Smooth muscle cell of the brain vasculature (primary cell): ENCODE measurements at regions not wholly inside any gene's neighbourhood (a gene's known extent, or its start where the extent isn't known, plus 50 kb on each side); places are given as distances from the start of the nearest gene placed in this dataset.
"Not testable (repeated sequence)": the region's sequence is repeated elsewhere in the genome, so short reads cannot be mapped to it uniquely, and the experiment has no call there.

Source experiments
- DNase-seq: peaks from one replicate; pipeline ENCODE4 v3.0.0-alpha.2; 2012; ENCODE audit warnings: low read depth, low spot score

- DNase-seq = no peak
Measured at GRCh38 chr10:43855667-43856210, 207.1 kb upstream of the ZNF32 start.

DNA sequence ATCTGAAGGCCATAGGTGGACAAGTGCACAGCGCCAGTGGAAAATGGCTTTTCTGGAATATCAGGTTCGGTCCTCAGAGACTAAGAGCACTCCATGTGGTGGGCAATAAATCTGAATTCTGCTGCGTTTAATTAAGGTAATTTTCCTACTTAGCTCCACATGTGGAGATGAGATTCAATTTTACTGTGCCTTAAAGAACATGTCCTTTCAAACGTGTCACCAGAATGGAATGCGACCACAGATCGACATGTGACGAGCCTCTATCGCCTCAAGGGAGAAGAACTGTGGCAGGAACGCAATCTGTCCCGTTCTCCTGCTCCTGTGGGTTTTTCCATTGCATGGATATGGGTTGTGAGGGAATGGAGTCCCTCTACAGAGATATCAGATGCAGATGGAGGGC lies 205.3 kb upstream of the ZNF32 start:
- no peak for DNase-seq

DNA sequence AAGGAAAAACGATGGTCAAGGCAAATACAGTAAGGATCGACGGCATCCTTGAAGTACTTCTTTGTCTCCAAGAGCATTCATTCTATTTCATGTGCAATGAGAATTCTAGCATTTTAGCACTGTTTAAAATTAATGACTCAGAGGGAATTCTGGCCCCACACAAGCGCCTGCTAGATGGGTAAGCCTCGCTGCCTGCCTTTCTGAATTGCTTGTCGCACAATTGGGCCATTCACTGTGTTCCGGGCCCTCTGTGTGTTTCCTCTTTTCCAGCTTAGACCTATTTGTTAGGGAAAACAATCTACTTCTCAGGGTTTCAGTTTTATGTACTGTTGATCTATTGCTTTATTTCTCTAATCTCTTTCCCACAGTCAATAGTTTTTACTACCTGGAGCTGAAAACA lies 204.7 kb upstream of the ZNF32 start:
- no peak for DNase-seq

GRCh38 chr10:43852644-43853214 lies 204.0 kb upstream of the ZNF32 start:
- DNase-seq = no peak

DNA sequence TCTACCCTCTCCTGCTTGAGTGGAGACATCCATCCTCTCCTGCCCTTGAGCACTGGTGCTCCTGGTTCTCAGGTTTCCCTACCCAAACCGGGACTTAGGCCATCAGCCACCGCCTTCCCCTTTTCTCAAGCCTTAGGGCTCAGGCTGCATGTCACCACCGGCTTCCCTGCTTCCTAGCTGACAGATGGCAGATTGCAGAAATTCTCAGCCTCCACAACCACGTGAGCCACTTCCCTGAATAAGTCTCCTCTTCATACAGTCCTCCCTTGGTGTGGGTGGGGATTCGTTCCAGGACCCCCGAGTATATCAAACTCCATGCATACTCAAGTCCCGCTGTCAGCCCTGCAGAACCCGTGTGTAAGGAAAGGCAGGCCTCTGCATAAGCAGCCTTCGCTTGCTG lies 203.5 kb upstream of the ZNF32 start:
- DNase-seq = no peak

DNA sequence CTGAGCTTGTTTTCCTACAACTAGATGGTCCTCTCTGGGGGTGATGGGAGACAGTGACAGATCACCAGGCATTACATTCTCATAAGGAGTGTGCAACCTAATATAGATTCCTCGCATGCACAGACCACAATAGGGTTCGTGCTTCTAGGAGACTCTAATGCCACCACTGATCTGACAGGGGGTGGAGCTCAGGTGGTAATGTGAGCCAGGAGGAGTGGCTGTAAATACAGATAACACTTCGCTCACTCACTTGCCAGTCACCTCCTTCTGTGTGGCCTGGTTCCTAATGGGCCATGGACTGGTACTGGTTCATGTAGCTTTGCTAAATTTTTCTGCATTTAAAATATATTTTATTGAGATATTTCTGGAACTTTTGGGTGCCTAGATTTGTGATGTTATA lies 202.3 kb upstream of the ZNF32 start:
- DNase-seq = no peak

GRCh38 chr10:43849551-43849950 lies 200.9 kb upstream of the ZNF32 start:
- no peak for DNase-seq

DNA sequence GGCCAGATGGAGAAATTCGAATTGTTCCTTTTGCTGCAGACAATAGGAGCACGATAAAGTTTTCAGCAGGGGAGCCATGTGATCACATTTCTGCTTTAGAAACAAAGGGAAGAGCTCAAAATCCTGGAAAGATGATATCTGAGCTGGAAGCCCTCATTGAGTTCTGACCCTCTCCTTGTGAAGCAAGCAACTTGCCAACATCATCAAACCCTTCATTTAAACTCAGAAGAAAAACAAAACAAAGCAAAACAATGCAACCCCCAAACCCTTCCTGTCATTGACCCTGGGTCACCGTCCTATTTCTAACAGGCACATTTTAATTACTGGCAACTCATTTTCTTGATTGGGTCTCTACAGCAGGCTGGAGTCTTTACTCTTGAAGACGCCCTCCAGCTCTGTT lies 198.3 kb upstream of the ZNF32 start:
- no peak for DNase-seq

- no peak for DNase-seq
Measured at GRCh38 chr10:43846187-43846680, 197.6 kb upstream of the ZNF32 start.

- DNase-seq = no peak
Measured at GRCh38 chr10:43845121-43845520, 196.4 kb upstream of the ZNF32 start.

- DNase-seq = no peak
Measured at GRCh38 chr10:43844221-43844620, 195.5 kb upstream of the ZNF32 start.

- no peak for DNase-seq
Measured at GRCh38 chr10:43843321-43844101, 194.8 kb upstream of the ZNF32 start.

GRCh38 chr10:43842496-43842895 lies 193.8 kb upstream of the ZNF32 start:
- DNase-seq = no peak

DNA sequence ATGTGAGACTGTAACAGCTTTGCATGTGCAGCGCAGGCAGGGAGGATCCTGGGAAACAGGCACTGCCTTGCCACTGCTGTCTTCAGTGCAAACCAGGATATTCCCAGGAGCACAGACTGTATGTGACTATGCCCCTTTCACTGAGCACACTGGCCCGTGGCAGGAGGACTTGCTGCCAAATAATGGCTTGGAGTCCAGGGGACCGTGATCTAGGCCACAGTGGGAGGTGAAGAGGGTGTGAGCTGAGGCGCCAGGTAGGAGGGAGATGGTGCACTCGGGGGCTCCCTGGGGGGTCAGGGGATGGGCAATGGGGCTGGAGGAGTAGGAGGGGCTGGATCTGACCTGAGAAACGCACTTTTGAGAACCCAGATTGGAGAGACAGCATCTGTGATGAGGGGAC lies 193.4 kb upstream of the ZNF32 start:
- no peak for DNase-seq

DNA sequence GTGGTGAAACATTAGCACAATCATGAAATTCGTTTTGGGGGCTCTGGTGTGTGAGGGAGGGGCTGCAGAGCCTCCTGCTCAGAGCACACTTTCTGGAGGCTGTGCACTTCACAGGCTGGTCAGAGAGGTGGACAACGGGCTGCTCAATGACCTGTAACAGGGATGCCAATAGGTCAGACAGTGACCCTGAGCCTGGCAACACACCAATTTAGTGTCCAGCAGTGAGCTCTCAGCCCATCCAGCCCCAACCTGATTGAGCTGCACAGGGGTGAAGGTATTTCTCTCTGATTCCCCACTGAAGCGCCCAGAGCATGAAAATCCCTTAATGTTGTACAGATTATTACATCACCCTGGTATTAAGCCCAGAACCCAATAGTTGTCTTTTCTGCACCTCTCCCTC lies 191.3 kb upstream of the ZNF32 start:
- DNase-seq = no peak

DNA sequence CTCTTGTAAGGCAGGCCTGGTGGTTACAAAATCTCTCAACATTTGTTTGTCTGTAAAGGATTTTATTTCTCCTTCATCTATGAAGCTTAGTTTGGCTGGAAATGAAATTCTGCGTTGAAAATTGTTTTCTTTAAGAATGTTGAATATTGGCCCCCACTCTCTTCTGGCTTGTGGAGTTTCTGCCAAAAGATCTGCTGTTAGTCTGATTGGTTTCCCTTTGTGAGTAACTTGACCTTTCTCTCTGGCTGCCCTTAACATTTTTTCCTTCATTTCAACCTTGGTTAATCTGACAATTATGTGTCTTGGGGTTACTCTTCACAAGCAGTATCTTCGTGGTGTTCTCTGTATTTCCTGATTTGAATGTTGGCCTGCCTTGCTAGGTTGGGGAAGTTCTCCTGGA lies 186.1 kb upstream of the ZNF32 start:
- DNase-seq = not testable (repeated sequence)

- DNase-seq = no peak
Measured at GRCh38 chr10:43827853-43828252, 179.2 kb upstream of the ZNF32 start.

- no peak for DNase-seq
Measured at GRCh38 chr10:43825984-43826383, 177.3 kb upstream of the ZNF32 start.

- no peak for DNase-seq
Measured at GRCh38 chr10:43825421-43825820, 176.7 kb upstream of the ZNF32 start.

GRCh38 chr10:43824934-43825333 lies 176.3 kb upstream of the ZNF32 start:
- no peak for DNase-seq

DNA sequence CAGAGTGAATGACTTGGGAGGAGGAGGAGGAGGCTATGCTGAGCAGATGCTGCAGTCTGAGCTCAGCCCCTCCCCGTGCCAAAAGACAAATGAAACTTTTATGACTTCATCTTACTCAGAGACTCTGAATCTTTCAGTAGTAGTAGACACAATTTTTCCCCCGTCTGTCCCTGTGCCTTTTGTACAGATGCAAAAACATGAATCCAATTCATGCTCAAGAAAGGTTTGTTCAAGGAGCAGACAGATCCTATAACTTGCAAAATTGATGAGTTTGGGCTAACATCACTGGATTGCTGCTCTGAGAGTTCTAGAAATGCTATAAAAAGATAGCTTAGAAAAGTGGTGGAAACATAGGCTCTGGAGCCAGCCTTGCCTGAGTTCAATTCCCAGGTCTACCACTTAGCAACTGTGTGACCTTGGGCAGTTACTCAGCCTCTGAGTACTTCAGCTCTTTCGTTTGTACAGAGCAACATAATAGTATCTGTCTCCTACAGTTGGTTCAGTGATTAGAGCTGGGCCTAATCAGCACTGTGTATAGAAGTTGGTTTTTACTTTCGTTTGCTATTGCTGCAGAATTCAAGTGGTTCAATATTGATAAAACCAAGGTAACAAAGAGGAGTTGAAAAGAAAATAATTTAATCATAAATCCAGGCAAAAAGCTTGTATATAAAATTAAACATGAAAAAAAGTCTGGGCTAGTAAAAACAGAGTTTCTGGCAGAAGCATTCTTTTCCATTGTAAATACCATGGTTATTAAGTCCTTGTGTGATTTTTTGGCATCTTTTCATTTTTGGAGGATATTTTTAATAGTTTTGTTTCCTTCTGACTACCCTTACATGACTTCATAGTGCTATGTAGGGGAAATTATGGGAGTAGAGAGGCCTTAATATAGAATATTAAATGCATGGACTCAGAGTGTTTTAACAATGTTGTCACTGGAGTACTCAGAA lies 174.2 kb upstream of the ZNF32 start:
- no peak for DNase-seq

GRCh38 chr10:43821103-43821502 lies 172.4 kb upstream of the ZNF32 start:
- DNase-seq = no peak
